Pulmonary artery endothelial cell (primary cell): ENCODE measurements at regions not wholly inside any gene's neighbourhood (a gene's known extent, or its start where the extent isn't known, plus 50 kb on each side); places are given as distances from the start of the nearest gene placed in this dataset.

Experiments
- DNase-seq: peaks from one replicate; pipeline ENCODE4 v3.0.0-alpha.2; 2011; ENCODE audit warnings: low read depth, low spot score

DNA sequence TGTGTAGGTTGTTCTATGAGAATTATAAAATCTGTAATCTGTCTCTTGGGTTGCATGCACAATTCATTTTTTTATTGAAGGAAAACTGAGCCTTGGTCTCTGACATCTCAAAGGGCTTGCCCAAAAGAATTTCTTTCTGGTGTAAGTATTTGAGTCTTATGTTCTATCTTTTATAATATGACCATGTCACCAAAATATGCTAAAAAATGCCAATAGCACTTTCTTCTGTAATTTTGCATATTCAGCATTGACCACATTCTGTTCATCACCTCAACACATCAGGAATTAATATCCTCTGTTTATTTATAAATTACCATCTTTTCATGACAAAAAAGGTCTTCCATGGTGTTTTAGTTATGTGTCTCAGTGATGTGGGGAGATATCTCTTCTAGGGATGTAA is 268.7 kb upstream of the TCF4 start:
- DNase-seq: no peak

DNA sequence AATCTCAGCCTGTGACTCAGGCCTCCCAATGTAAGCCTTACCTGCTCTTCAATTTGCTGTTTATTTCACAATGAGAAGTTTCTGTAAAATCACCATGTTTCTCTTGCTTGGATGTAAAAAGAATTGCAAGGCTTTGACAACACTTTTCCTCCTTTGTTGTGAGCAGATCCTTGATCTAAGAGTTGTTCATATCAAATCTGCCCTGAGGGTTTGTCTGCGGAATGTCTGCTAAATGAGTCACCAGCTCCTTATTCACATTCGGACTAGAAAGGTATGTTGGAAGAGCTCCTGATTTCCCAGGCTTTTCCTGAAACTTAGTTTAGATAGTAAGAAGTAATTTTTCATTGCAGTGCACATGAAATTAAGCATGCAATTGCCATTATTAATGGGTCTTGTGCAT is 268.2 kb upstream of the TCF4 start:
- peak; percentile 80 for DNase-seq

- DNase-seq: no peak
Observed at GRCh38 chr18:55853268-55853667, 265.3 kb upstream of the TCF4 start.

- no peak for DNase-seq
Observed at GRCh38 chr18:55850904-55851303, 262.9 kb upstream of the TCF4 start.

GRCh38 chr18:55849391-55849790 is 261.4 kb upstream of the TCF4 start:
- no peak for DNase-seq

DNA sequence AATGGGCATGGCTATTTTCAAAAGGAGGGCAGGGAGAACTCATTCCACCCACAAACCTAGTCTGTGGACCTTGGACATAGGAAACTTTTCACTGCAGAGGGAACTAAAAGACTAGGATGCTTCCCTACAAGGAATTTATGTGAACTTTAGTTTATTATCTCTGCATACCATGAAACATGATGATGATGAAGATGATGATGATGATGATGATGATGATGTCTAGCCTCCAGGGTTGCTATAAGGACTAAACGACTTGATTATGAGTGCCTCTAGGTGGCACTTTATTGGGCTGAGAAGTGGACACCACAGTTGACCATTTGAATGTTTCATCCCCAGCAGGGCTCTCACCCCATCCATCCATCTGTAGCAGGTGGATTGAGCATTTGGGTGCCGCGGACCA is 260.0 kb upstream of the TCF4 start:
- DNase-seq: no peak

- no peak for DNase-seq
Observed at GRCh38 chr18:55845221-55845620, 257.2 kb upstream of the TCF4 start.

DNA sequence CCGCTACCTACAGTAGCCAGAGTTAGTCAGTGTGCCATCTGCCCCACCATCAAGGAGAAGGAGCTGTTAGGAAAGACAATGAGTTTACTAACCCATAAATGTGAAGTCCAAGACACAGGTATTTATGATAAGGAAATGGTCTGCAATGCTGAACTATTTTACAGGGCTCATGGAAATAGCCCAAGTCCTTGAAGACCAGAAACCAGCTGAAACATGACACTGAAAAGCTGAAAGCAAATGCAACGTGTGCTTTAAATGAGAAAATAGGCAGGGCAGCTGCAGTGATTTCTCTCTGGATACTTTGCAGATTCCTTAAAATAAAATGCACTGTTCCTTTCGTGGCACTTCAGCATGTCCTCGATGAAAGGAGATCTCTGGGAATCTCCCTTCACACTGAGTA is 256.4 kb upstream of the TCF4 start:
- DNase-seq: no peak

GRCh38 chr18:55841314-55841713 is 253.3 kb upstream of the TCF4 start:
- no peak for DNase-seq

DNA sequence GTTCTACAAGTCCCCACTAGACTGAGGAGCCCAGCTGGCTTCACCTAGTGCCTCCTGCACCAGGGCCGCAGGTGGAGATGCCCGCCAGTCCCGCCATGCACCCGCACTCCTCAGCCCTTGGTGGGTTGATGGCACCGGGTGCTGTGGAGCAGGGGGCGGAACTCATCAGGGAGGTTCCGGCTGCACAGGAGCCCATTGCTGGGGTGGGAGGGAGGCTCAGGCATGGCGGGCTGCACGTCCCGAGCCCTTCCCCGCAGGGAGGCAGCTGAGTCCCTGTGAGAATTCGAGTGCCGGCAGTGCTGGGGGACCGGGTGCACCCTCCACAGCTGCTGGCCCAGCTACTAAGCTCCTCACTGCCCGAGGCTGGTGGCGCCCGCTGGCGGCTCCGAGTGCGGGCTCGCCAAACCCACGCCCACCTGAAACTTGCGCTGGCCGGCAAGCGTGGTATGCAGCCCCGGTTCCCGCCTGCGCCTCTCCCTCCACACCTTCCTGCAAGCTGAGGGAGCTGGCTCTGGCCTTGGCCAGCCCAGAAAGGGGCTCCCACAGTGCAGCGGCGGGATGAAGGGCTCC is 252.7 kb upstream of the TCF4 start:
- DNase-seq: no peak

GRCh38 chr18:55839343-55839742 is 251.4 kb upstream of the TCF4 start:
- DNase-seq: no peak

DNA sequence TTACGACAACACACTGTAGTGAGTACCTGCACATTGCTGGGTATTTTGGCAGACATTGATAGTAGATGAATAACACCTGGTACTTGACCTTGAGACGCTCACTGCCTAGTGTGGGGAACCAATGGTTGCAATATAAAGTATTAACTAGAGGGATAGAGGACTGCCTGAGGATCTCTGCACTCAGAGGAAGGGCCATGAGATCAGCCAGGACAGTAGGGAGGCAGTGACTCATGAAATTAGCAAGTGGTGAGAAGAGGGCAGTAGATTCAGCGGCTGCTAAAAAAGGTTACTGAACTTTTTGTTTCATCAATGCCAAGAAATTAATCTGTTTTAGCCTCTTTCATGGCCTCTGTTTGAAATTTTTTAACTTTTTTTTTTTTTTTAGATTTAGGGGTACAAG is 250.8 kb upstream of the TCF4 start:
- no peak for DNase-seq

DNA sequence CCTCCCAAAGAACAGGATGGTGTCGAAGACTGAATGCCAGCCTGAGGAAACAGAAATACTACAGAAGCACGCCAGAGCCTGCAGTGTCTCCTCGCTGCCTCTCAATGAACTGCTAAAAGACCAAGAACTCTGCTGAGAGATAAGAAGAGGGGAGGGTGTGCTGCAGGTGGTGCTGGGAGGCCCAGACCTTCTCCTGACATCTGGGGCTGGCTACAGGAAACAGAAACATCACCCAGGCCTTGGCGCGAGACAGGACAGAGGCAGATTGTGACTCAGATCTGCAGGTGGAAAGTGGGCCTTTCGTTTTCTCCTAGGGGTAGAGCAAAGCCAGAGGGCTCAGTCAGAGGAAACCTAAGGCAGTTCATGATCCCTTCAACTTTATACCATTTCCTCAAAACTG is 250.3 kb upstream of the TCF4 start:
- DNase-seq: no peak

- DNase-seq: no peak
Observed at GRCh38 chr18:55833543-55833942, 245.6 kb upstream of the TCF4 start.

DNA sequence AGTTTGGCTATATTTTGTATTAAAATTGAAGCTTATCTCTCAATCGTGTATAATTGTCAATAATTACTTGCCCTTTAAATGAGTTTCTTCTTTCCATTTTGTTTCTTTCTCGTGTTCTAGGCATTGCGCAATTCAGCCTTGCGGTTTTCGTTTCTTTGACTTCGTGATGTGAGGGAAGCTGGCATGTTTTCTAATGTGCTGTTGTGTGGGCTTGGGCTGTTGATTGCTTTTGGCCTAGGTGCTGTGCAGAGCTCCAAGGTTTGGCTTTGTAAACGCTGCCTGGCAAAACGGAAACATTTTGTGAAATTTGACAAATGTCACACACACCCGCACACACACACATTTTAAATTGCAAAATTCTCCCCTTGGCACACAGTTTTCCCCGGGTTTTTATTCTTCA is 242.6 kb upstream of the TCF4 start:
- no peak for DNase-seq

DNA sequence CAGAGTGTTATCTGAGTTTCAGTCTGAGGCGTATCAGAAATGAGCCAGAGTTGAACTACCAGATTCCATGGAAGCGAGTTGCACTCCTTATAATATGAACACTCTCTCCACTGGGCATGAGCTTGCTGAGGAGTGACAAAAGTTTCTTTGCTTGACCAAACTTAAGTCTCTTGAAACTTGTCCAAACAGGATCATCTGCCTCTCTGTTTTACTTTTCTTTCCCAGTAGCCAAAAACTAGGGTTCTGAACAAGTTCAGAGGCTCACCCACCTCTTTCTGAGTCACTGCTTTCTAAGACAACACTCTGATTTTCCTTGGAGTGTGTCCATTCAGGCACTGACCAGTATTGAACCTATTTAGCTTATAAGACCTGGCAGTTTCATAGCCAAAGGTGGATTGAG is 233.2 kb upstream of the TCF4 start:
- no peak for DNase-seq

GRCh38 chr18:55819448-55819847 is 231.5 kb upstream of the TCF4 start:
- DNase-seq: no peak

- DNase-seq: no peak
Observed at GRCh38 chr18:55818284-55818683, 230.3 kb upstream of the TCF4 start.

DNA sequence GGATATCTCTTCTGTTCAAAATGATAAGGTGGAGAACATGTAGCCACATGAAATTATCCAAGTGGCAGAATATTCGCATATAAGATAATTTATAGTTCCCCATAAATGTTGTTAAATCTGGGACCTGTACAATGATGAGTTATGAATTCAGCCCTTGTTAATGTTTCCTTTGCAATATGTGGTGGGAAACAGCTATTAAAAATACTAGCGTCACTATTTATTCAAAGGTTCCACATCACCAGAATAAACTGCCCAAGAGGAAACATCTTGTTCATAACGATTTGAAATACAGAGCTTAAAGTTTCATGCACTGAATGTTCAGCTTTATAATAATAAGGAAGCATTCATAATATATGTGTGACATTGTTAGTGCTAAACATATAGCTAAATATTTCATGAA is 223.9 kb upstream of the TCF4 start:
- DNase-seq: no peak

GRCh38 chr18:55805666-55806065 is 217.7 kb upstream of the TCF4 start:
- DNase-seq: no peak

DNA sequence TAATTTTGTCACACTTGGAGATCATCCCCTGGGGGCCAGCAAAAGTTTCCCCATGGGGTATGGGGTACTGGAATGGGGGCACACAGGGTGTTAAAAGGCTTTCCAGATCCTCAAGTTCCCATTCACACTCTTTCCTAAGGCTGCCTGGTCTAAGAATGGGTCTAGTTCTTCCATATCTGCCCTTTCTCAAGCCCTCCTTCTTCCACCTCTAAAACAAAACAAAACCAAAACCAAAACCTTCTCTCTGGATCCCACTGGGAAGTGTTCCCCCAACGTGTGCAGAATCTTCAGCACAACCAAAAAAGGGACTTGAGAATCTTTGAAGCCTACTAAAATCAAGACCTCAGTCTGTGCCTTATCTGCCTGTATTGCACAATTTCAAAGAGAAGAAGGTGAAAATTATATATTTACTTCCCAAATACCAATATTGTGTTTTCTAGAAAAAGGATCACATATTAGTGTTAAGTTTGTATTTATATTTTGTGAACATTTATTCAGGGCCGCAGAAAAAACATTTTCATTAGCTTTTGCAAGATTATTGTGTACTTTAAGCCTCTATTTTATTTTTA is 207.2 kb upstream of the TCF4 start:
- DNase-seq: no peak

DNA sequence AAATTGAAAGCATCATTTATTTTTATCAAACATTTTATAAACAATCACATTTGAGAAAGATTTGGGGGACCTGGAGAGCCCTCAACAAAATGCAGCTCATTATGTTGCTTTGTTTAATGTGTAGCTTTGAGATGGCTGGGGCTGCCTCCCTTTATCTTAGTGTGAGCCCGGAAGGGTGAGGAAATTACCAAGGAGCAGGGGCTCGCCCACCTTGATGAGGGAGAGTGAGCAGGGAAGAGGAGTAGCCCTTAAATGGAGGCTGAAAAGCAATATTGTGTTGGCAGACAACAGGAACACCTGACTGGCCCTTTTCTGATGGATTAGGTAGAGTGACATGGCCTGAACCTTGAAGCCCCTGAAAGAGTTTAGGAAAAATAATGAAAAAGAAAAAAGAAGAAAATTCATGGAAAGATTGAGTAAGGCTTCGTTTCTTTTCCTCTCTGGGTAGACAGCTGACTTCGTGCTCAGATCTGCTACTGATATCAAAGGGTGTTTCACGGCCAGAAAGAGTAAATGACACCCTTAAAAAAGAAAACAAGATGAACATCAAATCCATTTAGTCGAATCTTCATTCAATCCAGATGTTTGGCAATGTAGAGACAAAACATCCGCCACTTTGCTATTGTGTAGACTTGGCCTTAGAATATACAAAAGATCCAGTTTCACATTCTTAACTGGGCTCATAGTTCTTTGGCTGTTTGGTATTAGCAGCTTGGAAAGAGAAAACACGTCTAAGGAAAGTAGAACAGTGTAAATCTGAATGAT is 206.5 kb upstream of the TCF4 start:
- no peak for DNase-seq

- peak; percentile 60 for DNase-seq
Observed at GRCh38 chr18:55790296-55790695, 202.3 kb upstream of the TCF4 start.
